ENCODE measurements at regions not wholly inside any gene's neighbourhood (a gene's known extent, or its start where the extent isn't known, plus 50 kb on each side); places are given as distances from the start of the nearest gene placed in this dataset.

DNA sequence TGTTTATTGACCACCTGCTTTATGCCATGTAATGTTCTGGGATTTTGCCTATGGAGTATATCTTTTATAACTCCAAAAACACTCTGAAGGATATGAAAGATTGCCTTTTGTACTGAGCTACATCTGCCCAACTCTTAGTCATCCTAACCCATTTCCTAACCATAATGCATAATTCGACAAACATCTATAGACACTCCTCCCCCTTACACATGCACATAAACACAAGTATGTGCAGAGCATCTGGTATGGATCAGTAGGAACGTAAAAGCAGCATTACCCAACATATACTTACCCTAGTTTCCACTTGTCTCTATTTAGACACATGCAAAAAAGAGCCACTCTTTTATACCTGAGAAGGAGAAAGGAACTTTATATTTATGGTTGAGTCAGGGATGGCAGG is 272.8 kb downstream of the FAM76B start:
- POLR2A ChIA-PET = no interaction called here
- Mint-ChIP-seq H3K27me3 (ENCODE audit: low read depth) (no peaks in the 10 kb centered on the region), H3K4me1 (no peaks in the 10 kb centered on the region), H3K27ac (no peak overlapping the region), H3K36me3 (no peaks in the 10 kb centered on the region), H3K9me3 (no peaks in the 10 kb centered on the region), H3K4me3 (no peak overlapping the region)
- CTCF ChIA-PET = no interaction called here
- no peak for TF ChIP-seq FOXJ3 (CRISPR knock-in tag; IDR thresholded peaks at IDR 0.05; ENCODE audit: borderline replicate concordance)
- TF ChIP-seq CREB1 (CRISPR knock-in tag; IDR thresholded peaks at IDR 0.05) = no peak
- TF ChIP-seq TEAD4 (CRISPR knock-in tag; IDR thresholded peaks at IDR 0.05) = no peak
- TF ChIP-seq, protein P1, sequence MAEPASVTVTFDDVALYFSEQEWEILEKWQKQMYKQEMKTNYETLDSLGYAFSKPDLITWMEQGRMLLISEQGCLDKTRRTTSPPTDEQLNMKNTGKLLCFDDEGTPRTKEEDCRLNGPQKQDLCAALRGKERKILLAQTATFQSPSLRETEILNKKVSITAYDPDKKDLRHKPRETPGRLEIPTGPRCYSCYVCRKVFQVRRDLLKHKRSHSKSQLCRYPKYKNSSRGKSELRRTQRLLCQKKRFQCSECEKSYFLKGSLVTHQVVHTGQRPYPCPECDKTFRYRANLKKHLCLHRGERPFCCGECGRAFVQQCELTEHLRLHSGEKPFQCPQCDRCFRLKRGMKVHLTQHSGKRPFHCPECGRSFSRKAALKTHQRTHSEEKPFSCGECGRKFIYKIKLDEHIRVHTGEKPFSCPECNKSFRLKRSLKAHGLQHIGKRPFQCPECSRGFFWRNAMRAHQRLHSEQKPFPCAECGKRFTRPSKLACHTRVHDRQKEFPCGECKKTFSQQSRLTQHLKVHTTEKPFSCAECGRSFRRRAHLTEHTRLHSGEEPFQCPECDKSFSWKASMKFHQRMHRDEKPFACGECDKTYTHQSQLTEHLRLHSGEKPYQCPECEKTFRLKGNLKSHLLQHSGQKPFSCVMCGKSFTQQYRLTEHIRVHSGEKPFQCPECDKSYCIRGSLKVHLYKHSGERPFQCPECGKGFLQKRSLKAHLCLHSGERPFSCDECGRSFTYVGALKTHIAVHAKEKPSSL (CRISPR knock-in tag; conservative IDR thresholded peaks at IDR 0.05) = no peak
- TF ChIP-seq, protein P2, sequence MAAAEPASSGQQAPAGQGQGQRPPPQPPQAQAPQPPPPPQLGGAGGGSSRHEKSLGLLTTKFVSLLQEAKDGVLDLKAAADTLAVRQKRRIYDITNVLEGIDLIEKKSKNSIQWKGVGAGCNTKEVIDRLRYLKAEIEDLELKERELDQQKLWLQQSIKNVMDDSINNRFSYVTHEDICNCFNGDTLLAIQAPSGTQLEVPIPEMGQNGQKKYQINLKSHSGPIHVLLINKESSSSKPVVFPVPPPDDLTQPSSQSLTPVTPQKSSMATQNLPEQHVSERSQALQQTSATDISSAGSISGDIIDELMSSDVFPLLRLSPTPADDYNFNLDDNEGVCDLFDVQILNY (CRISPR knock-in tag; IDR thresholded peaks at IDR 0.05) = no peak
- no peak for TF ChIP-seq ZNF317 (CRISPR knock-in tag; IDR thresholded peaks at IDR 0.05; ENCODE audit: borderline replicate concordance, low read depth)
- no peak for TF ChIP-seq GRHL2 (CRISPR knock-in tag; IDR thresholded peaks at IDR 0.05; ENCODE audit: insufficient replicate concordance, severe bottlenecking)
- TF ChIP-seq SOX15 (CRISPR knock-in tag; IDR thresholded peaks at IDR 0.05) = no peak
- TF ChIP-seq, protein P3, sequence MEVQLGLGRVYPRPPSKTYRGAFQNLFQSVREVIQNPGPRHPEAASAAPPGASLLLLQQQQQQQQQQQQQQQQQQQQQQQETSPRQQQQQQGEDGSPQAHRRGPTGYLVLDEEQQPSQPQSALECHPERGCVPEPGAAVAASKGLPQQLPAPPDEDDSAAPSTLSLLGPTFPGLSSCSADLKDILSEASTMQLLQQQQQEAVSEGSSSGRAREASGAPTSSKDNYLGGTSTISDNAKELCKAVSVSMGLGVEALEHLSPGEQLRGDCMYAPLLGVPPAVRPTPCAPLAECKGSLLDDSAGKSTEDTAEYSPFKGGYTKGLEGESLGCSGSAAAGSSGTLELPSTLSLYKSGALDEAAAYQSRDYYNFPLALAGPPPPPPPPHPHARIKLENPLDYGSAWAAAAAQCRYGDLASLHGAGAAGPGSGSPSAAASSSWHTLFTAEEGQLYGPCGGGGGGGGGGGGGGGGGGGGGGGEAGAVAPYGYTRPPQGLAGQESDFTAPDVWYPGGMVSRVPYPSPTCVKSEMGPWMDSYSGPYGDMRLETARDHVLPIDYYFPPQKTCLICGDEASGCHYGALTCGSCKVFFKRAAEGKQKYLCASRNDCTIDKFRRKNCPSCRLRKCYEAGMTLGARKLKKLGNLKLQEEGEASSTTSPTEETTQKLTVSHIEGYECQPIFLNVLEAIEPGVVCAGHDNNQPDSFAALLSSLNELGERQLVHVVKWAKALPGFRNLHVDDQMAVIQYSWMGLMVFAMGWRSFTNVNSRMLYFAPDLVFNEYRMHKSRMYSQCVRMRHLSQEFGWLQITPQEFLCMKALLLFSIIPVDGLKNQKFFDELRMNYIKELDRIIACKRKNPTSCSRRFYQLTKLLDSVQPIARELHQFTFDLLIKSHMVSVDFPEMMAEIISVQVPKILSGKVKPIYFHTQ (CRISPR knock-in tag; IDR thresholded peaks at IDR 0.05) = no peak
- TF ChIP-seq TCF7 (CRISPR knock-in tag; IDR thresholded peaks at IDR 0.05; ENCODE audit: low read depth) = no peak
- no peak for DNase-seq (ENCODE audit: low spot score)
- ATAC-seq = no peak

DNA sequence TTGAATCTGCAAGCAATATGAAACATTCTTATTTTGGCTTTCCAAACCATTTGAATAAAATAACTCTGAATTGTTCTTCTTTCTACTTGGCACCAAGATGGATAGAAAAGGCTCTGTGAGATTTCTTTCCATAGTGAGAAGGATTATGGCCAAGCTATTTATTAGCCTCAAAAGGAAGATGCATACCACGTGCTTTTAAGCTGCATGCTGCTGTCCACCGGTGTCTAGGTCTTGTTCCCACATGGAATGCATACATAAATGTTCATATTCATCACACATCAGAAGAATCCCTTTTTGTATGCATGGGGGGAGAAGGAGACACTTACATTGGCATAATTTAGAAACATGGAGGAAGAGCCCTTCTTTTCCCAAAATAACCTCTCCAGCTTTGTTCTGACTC is 273.4 kb downstream of the FAM76B start:
- DNase-seq (ENCODE audit: low spot score) = no peak
- CTCF ChIA-PET = interaction anchor here (1.0 kb wide), 1 partner anchor 189 kb away, joined by 3 read pairs; no protein-coding TSS in a partner anchor

GRCh38 chr11:95515371-95515770 is 274.2 kb downstream of the FAM76B start:
- Mint-ChIP-seq H3K4me3 (no peak overlapping the region), H3K27me3 (ENCODE audit: low read depth) (no peaks in the 10 kb centered on the region), H3K4me1 (no peaks in the 10 kb centered on the region), H3K9me3 (no peaks in the 10 kb centered on the region), H3K27ac (no peak overlapping the region), H3K36me3 (no peaks in the 10 kb centered on the region)
- ATAC-seq (no peak), DNase-seq (ENCODE audit: low spot score) (no peak)
- CTCF ChIA-PET = interaction anchor here (1.0 kb wide), 1 partner anchor 190 kb away, joined by 3 read pairs; no protein-coding TSS in a partner anchor
- POLR2A ChIA-PET = no interaction called here
- TF ChIP-seq, protein P4, sequence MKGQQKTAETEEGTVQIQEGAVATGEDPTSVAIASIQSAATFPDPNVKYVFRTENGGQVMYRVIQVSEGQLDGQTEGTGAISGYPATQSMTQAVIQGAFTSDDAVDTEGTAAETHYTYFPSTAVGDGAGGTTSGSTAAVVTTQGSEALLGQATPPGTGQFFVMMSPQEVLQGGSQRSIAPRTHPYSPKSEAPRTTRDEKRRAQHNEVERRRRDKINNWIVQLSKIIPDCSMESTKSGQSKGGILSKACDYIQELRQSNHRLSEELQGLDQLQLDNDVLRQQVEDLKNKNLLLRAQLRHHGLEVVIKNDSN (CRISPR knock-in tag; IDR thresholded peaks at IDR 0.05) = no peak
- TF ChIP-seq ZNF263 (CRISPR knock-in tag; IDR thresholded peaks at IDR 0.05; ENCODE audit: low read depth) = no peak
- no peak for TF ChIP-seq NFE2L1 (CRISPR knock-in tag; IDR thresholded peaks at IDR 0.05)
- TF ChIP-seq NR2C2 (CRISPR knock-in tag; IDR thresholded peaks at IDR 0.05) = no peak
- TF ChIP-seq TP53 (CRISPR knock-in tag; IDR thresholded peaks at IDR 0.05) = no peak
- TF ChIP-seq, protein P5, sequence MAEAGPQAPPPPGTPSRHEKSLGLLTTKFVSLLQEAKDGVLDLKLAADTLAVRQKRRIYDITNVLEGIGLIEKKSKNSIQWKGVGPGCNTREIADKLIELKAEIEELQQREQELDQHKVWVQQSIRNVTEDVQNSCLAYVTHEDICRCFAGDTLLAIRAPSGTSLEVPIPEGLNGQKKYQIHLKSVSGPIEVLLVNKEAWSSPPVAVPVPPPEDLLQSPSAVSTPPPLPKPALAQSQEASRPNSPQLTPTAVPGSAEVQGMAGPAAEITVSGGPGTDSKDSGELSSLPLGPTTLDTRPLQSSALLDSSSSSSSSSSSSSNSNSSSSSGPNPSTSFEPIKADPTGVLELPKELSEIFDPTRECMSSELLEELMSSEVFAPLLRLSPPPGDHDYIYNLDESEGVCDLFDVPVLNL (CRISPR knock-in tag; IDR thresholded peaks at IDR 0.05; ENCODE audit: borderline replicate concordance, low read depth) = no peak
- no peak for TF ChIP-seq SOX15 (CRISPR knock-in tag; IDR thresholded peaks at IDR 0.05)
- no peak for TF ChIP-seq ZNF416 (CRISPR knock-in tag; IDR thresholded peaks at IDR 0.05)
- TF ChIP-seq TCF7 (CRISPR knock-in tag; IDR thresholded peaks at IDR 0.05; ENCODE audit: low read depth) = no peak
- no peak for TF ChIP-seq OVOL2 (CRISPR knock-in tag; IDR thresholded peaks at IDR 0.05; ENCODE audit: borderline replicate concordance)
- no peak for TF ChIP-seq IRF1 (CRISPR knock-in tag; IDR thresholded peaks at IDR 0.05)
- TF ChIP-seq GRHL2 (CRISPR knock-in tag; IDR thresholded peaks at IDR 0.05; ENCODE audit: insufficient replicate concordance, severe bottlenecking) = no peak
- no peak for TF ChIP-seq ZNF232 (CRISPR knock-in tag; IDR thresholded peaks at IDR 0.05)

More for the DNA sequence above, 273.4 kb downstream of the FAM76B start:
- TF ChIP-seq GABPB1 (CRISPR knock-in tag; IDR thresholded peaks at IDR 0.05) (no peak), NFE2L1 (CRISPR knock-in tag; IDR thresholded peaks at IDR 0.05) (no peak)
- TF ChIP-seq, protein P6, sequence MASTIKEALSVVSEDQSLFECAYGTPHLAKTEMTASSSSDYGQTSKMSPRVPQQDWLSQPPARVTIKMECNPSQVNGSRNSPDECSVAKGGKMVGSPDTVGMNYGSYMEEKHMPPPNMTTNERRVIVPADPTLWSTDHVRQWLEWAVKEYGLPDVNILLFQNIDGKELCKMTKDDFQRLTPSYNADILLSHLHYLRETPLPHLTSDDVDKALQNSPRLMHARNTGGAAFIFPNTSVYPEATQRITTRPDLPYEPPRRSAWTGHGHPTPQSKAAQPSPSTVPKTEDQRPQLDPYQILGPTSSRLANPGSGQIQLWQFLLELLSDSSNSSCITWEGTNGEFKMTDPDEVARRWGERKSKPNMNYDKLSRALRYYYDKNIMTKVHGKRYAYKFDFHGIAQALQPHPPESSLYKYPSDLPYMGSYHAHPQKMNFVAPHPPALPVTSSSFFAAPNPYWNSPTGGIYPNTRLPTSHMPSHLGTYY (CRISPR knock-in tag; IDR thresholded peaks at IDR 0.05) = no peak
- Mint-ChIP-seq H3K36me3 (no peaks in the 10 kb centered on the region), H3K9me3 (no peaks in the 10 kb centered on the region), H3K4me1 (no peaks in the 10 kb centered on the region), H3K4me3 (no peak overlapping the region), H3K27me3 (ENCODE audit: low read depth) (no peaks in the 10 kb centered on the region), H3K27ac (no peak overlapping the region)
- POLR2A ChIA-PET = no interaction called here
- ATAC-seq = no peak

Measured in WTC11 (cell line).